Trophoblast cell (in vitro differentiated cells and primary cell): ENCODE measurements at regions not wholly inside any gene's neighbourhood (a gene's known extent, or its start where the extent isn't known, plus 50 kb on each side); places are given as distances from the start of the nearest gene placed in this dataset.

ENCODE experiments used
- DNase-seq, 2 donors: peaks; one replicate each; pipeline ENCODE4 v3.0.0-alpha.2; 2016
- H2AFZ ChIP-seq: 2 replicates; pipeline ENCODE4 v1.6.1; 2013; ENCODE audit warnings: low read length, moderate library complexity, mild to moderate bottlenecking; ENCODE audit not compliant: insufficient read depth, poor library complexity
- H2AK5ac ChIP-seq: 2 replicates; pipeline ENCODE4 v1.6.1; 2013; ENCODE audit warnings: mild to moderate bottlenecking, low read length
- H2BK120ac ChIP-seq: 2 replicates; pipeline ENCODE4 v1.6.1; 2013; ENCODE audit warnings: low read length, mild to moderate bottlenecking, moderate library complexity; ENCODE audit not compliant: insufficient read depth, poor library complexity
- H2BK12ac ChIP-seq: 2 replicates; pipeline ENCODE4 v1.6.1; 2013; ENCODE audit warnings: mild to moderate bottlenecking, low read length, moderate library complexity
- H2BK5ac ChIP-seq: 2 replicates; pipeline ENCODE4 v1.6.1; 2013; ENCODE audit warnings: low read length, low read depth, moderate library complexity, mild to moderate bottlenecking; ENCODE audit not compliant: poor library complexity
- H3K14ac ChIP-seq: 2 replicates; pipeline ENCODE4 v1.6.1; 2013; ENCODE audit warnings: mild to moderate bottlenecking, low read length
- H3K18ac ChIP-seq: 2 replicates; pipeline ENCODE4 v1.6.1; 2013; ENCODE audit warnings: mild to moderate bottlenecking, low read length
- H3K23ac ChIP-seq: 2 replicates; pipeline ENCODE4 v1.6.1; 2013; ENCODE audit warnings: low read length
- H3K27ac ChIP-seq: 2 replicates; pipeline ENCODE4 v1.5.1; 2013; ENCODE audit warnings: low read depth, mild to moderate bottlenecking, inconsistent platforms, low read length, moderate library complexity
- H3K27me3 ChIP-seq: 2 replicates; pipeline ENCODE4 v1.6.1; 2013; ENCODE audit warnings: inconsistent platforms, mild to moderate bottlenecking, low read length, moderate library complexity; ENCODE audit not compliant: insufficient read depth
- H3K36me3 ChIP-seq, 2 experiments: 1 replicate in 1 of 2; 2 replicates in 1 of 2; pipeline ENCODE4 v1.6.1; 2013; ENCODE audit warnings: low read length in 2 of 2, mild to moderate bottlenecking in 2 of 2, moderate library complexity in 1 of 2; ENCODE audit not compliant: insufficient read depth in 2 of 2, control insufficient read depth in 1 of 2
- H3K4ac ChIP-seq: 2 replicates; pipeline ENCODE4 v1.6.1; 2013; ENCODE audit warnings: low read depth, mild to moderate bottlenecking, low read length, moderate library complexity
- H3K4me1 ChIP-seq, 2 experiments: 1 replicate in 1 of 2; 2 replicates in 1 of 2; pipeline ENCODE4 v1.6.1; 2013; ENCODE audit warnings: low read length in 2 of 2, mild to moderate bottlenecking in 2 of 2, moderate library complexity in 1 of 2; ENCODE audit not compliant: insufficient read depth in 2 of 2, control insufficient read depth in 1 of 2
- H3K4me2 ChIP-seq: 2 replicates; pipeline ENCODE4 v1.6.1; 2013; ENCODE audit warnings: inconsistent platforms, mild to moderate bottlenecking, low read length, moderate library complexity
- H3K4me3 ChIP-seq: 2 replicates; pipeline ENCODE4 v1.5.1; 2013; ENCODE audit warnings: mild to moderate bottlenecking, low read depth, low read length, inconsistent platforms
- H3K79me1 ChIP-seq: one replicate; pipeline ENCODE4 v1.6.1; 2013; ENCODE audit warnings: low read length
- H3K79me2 ChIP-seq: 2 replicates; pipeline ENCODE4 v1.6.1; 2013; ENCODE audit warnings: low read length, mild to moderate bottlenecking; ENCODE audit not compliant: control insufficient read depth, insufficient read depth, poor library complexity
- H3K9ac ChIP-seq: 2 replicates; pipeline ENCODE4 v1.6.1; 2013; ENCODE audit warnings: mild to moderate bottlenecking, low read length
- H3K9me3 ChIP-seq: 2 replicates; pipeline ENCODE4 v1.6.1; 2013; ENCODE audit warnings: low read depth, mild to moderate bottlenecking, control low read depth, inconsistent platforms, low read length; ENCODE audit not compliant: insufficient read depth
- H4K12ac ChIP-seq: 2 replicates; pipeline ENCODE4 v1.6.1; 2013; ENCODE audit warnings: low read depth, mild to moderate bottlenecking, low read length, moderate library complexity
- H4K8ac ChIP-seq: 2 replicates; pipeline ENCODE4 v1.6.1; 2013; ENCODE audit warnings: low read depth, mild to moderate bottlenecking, low read length, moderate library complexity
- H4K91ac ChIP-seq: one replicate; pipeline ENCODE4 v1.6.1; 2013; ENCODE audit warnings: low read depth, mild to moderate bottlenecking, low read length, moderate library complexity
- WGBS: extraction: QIAGEN DNeasy Blood & Tissue Kit; methylation state at CpG from one replicate; pipeline ENCODE4 v1.1.7; 2013; ENCODE audit warnings: missing lambda C conversion rate; ENCODE audit not compliant: insufficient read length, insufficient coverage; ENCODE audit errors: extremely low coverage; 5-methylcytosine and 5-hydroxymethylcytosine counted together

DNA sequence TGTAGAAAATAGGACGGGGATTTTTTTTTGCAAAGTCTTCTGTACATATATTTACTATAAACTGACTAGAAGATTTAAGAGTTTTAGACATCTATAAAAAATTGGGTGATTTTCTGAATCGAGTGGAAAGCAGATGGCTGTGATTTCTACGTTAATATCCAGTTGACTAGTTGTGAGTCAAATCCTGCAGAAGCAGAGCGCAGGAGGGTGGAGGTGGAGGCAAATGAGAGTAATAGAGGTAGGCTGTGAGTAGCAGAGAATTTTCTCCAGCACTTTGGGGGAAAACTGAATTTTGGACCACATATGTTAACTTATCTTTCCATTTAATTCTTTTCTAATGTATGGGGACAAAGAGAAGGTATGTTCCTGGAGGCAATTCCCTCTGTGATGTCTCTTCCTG is 82.1 kb upstream of the SOX3 start:
- WGBS = no CpG with 5 or more reads among the region's 4 CpGs
- Histone ChIP-seq H3K4ac (no peak overlapping the region), H3K27me3 (no peaks in the 10 kb centered on the region)

DNA sequence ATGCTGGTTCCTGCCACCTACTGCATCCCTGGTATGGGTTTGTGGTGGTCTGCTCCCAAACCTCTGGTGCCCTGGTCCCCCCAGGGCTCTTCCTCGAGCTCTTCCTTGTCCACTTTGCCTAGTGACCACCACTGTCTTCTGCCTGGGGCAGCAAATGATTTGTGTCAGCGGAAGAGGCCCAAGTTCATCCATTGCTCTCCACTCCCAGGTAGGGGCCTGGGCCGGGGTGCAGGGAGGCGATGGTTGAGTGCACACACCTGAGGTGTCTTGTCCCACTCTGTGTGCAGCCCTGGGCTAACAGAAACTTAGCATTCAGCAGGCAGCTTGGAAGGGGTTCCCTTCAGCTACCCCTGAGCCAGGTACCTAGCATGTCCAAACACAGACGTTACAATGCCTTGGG is 75.6 kb upstream of the SOX3 start:
- Histone ChIP-seq H3K9me3 (no peaks in the 10 kb centered on the region), H3K36me3 (no peaks in the 10 kb centered on the region), H3K4me3 (no peak overlapping the region), H2AK5ac (no peak overlapping the region), H3K4me2 (no peak overlapping the region), H3K14ac (no peak overlapping the region), H3K79me1 (no peaks in the 10 kb centered on the region), H3K27ac (no peak overlapping the region), H2BK120ac (no peak overlapping the region), H2BK12ac (no peak overlapping the region), H4K12ac (no peak overlapping the region), H4K91ac (no peak overlapping the region), H3K9ac (no peak overlapping the region), H2AFZ (no peak overlapping the region), H2BK5ac (no peak overlapping the region), H3K18ac (no peak overlapping the region), H3K27me3 (no peaks in the 10 kb centered on the region), H3K23ac (no peak overlapping the region), H3K79me2 (no peaks in the 10 kb centered on the region), H3K4ac (no peak overlapping the region), H3K4me1 (no peaks in the 10 kb centered on the region), H4K8ac (no peak overlapping the region)
- WGBS = no CpG with 5 or more reads among the region's 5 CpGs
- DNase-seq = no peak

More for the DNA sequence above, 82.1 kb upstream of the SOX3 start:
- H3K18ac ChIP-seq = no peak overlapping the region
- H2BK120ac ChIP-seq = no peak overlapping the region
- H3K4me2 ChIP-seq = no peak overlapping the region
- no peaks in the 10 kb centered on the region for H3K9me3 ChIP-seq
- H3K4me1 ChIP-seq = no peaks in the 10 kb centered on the region
- no peak overlapping the region for H3K27ac ChIP-seq
- H3K4me3 ChIP-seq = no peak overlapping the region
- no peak overlapping the region for H4K12ac ChIP-seq
- no peak for DNase-seq
- no peaks in the 10 kb centered on the region for H3K36me3 ChIP-seq
- no peak overlapping the region for H4K91ac ChIP-seq
- H3K14ac ChIP-seq = no peak overlapping the region
- no peak overlapping the region for H2BK5ac ChIP-seq
- H3K9ac ChIP-seq = no peak overlapping the region
- no peak overlapping the region for H3K23ac ChIP-seq
- no peak overlapping the region for H2AK5ac ChIP-seq
- H3K79me1 ChIP-seq = no peaks in the 10 kb centered on the region
- H2BK12ac ChIP-seq = no peak overlapping the region
- H4K8ac ChIP-seq = no peak overlapping the region
- no peak overlapping the region for H2AFZ ChIP-seq
- no peaks in the 10 kb centered on the region for H3K79me2 ChIP-seq

DNA sequence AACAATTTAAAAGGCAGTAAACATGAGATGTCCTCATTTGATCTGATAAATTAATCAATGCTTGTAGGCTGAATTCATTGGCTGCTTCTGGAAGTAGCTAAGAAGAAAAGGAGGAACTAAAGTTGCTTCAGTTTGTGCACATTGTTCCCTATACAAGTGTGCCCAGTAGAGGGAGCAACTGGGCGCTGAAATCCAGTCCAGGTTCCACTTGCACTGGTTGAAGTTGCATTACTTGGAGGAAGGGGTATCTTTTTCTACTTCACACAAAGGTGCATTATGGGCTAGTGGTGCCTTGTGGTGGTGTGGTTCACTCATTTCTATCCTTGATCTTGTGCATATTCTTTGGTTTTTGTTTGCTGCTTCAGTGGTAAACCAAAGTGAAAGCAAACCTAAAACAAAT is 67.9 kb upstream of the SOX3 start:
- H3K36me3 ChIP-seq = no peaks in the 10 kb centered on the region
- H3K79me2 ChIP-seq = no peaks in the 10 kb centered on the region
- no peak overlapping the region for H3K9ac ChIP-seq
- H2AK5ac ChIP-seq = no peak overlapping the region
- no peak overlapping the region for H3K14ac ChIP-seq
- H3K79me1 ChIP-seq = no peaks in the 10 kb centered on the region
- H4K8ac ChIP-seq = no peak overlapping the region
- H4K91ac ChIP-seq = no peak overlapping the region
- H4K12ac ChIP-seq = no peak overlapping the region
- no peak overlapping the region for H2BK5ac ChIP-seq
- no peak overlapping the region for H3K23ac ChIP-seq
- no peak overlapping the region for H3K27ac ChIP-seq
- H2BK12ac ChIP-seq = no peak overlapping the region
- no peaks in the 10 kb centered on the region for H3K4me1 ChIP-seq
- no peaks in the 10 kb centered on the region for H3K27me3 ChIP-seq
- no peaks in the 10 kb centered on the region for H3K9me3 ChIP-seq
- no peak overlapping the region for H2AFZ ChIP-seq
- WGBS = no CpG with 5 or more reads among the region's 1 CpG
- H3K4me2 ChIP-seq = no peak overlapping the region
- DNase-seq = peak in 1 of 2 donors; percentile 43
- no peak overlapping the region for H3K18ac ChIP-seq
- H3K4ac ChIP-seq = no peak overlapping the region
- H3K4me3 ChIP-seq = no peak overlapping the region
- no peak overlapping the region for H2BK120ac ChIP-seq

DNA sequence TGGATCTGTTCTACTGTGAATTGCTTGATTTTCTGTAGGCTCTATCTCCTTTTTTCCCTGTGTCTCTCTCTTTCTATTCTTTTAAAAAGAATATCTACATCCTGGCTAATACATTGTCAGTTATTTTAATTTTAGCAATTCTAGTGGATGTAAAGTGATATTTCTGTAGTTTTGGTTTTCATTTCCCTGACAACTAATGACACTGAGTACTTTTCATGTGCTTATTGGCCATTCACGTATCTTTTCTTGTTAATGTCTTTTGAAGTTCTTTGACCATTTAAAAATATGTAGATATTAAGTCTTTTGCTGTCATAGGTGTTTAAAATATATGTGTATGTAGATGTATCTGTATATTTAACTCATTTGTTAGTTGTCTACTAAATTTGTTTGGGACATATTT is 59.0 kb upstream of the SOX3 start:
- no peaks in the 10 kb centered on the region for H3K36me3 ChIP-seq
- H3K4me1 ChIP-seq = no peaks in the 10 kb centered on the region
- no peak overlapping the region for H3K4me3 ChIP-seq
- no peaks in the 10 kb centered on the region for H3K9me3 ChIP-seq
- no peak overlapping the region for H3K23ac ChIP-seq
- H2BK120ac ChIP-seq = no peak overlapping the region
- H4K12ac ChIP-seq = no peak overlapping the region
- no peak overlapping the region for H3K18ac ChIP-seq
- no peaks in the 10 kb centered on the region for H3K27me3 ChIP-seq
- H3K9ac ChIP-seq = no peak overlapping the region
- DNase-seq = no peak
- H3K79me1 ChIP-seq = no peaks in the 10 kb centered on the region
- H3K4ac ChIP-seq = no peak overlapping the region
- H3K14ac ChIP-seq = no peak overlapping the region
- H3K4me2 ChIP-seq = no peak overlapping the region
- no peak overlapping the region for H2AK5ac ChIP-seq
- H3K27ac ChIP-seq = no peak overlapping the region
- H4K8ac ChIP-seq = no peak overlapping the region
- no peak overlapping the region for H2BK5ac ChIP-seq
- no peak overlapping the region for H2AFZ ChIP-seq
- H4K91ac ChIP-seq = no peak overlapping the region
- H3K79me2 ChIP-seq = no peaks in the 10 kb centered on the region
- no CpG with 5 or more reads among the region's 1 CpG for WGBS
- no peak overlapping the region for H2BK12ac ChIP-seq
